CD1c-positive myeloid dendritic cell (primary cell): ENCODE measurements at regions not wholly inside any gene's neighbourhood (a gene's known extent, or its start where the extent isn't known, plus 50 kb on each side); places are given as distances from the start of the nearest gene placed in this dataset.
"Not testable (repeated sequence)": the region's sequence is repeated elsewhere in the genome, so short reads cannot be mapped to it uniquely, and the experiment has no call there.

ENCODE experiments used
- DNase-seq: peaks from one replicate; pipeline ENCODE4 v3.0.0-alpha.2; 2016; ENCODE audit errors: extremely low spot score

DNA sequence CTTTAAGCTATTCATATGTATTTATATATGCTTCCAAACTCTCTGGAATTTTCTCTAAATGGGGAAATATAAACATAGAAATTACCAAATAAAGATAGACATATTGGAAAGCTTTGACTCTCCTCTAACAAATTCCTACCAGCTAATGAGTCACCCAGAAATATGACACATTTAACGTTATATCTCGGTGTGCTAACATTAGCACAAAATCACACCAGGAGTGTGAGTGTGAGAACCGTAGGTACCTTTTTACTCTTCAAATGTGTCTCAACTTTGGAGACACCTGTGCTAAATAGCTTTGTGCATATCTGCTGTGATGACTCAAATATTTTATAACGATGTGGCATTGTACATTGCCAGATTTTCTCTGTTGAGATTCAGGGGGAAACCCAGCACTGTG, 714.4 kb downstream of the METTL15 start:
- DNase-seq = no peak

GRCh38 chr11:28820296-28820989, 712.3 kb downstream of the METTL15 start:
- no peak for DNase-seq

DNA sequence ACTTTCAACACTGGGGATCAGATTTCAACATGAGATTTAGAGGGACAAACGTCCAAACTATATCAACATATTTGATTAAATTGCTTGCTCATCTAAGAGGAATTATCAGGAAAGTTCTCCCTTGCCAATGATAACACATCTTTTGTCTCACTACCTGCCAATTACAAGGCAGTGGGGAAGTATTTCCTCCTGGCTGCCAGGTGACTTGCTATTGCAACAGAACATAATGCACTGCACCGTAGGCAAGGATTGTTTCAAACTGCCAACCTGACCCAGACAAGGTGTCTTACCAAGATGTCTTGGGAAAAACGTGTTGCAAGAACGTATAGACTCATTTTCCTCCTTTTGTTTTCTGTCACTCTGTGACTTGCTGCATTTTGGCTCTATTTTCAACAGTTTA, 711.6 kb downstream of the METTL15 start:
- DNase-seq = no peak

- no peak for DNase-seq
These were observed 706.9 kb downstream of the METTL15 start for GRCh38 chr11:28815110-28815509.

GRCh38 chr11:28808771-28809170, 700.6 kb downstream of the METTL15 start:
- no peak for DNase-seq

DNA sequence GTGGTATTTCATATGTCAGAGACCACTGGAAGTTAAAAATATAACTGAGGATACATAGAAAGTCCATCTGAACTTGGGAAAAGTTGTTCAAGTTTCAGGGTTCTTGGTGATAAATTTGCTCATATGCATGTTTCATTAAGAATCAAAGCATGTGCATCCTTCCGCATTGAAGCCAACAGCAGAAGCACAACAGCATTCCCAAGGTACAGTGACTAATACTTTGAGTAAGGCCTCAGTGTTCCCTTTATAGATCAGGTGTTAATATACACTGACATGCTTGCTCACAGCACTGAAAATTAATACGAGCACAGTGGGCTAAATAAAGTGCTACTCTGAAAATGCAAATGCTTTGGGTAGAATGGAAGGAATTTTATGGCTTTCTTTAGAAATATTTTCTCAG, 691.1 kb downstream of the METTL15 start:
- no peak for DNase-seq

DNA sequence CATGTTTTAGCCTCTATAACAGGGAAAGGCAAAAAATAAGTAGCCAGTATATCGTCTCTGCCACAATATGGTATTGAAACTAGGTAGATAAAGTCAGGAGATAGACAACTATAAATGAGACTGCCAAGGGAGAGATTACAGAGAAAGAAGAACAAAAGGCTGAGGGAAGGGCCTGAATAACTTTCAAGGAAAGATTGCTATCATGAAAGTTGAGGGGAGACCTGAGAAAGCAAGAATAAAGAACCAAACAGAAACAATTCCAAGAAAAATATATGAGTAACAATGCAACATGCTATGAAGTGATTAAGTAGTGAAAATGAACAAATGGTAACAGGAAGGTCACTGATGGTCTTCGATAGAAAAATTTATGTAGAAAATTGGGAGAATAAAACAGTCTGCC, 690.1 kb downstream of the METTL15 start:
- no peak for DNase-seq

- no peak for DNase-seq
These were observed 689.3 kb downstream of the METTL15 start for GRCh38 chr11:28797536-28797935.

DNA sequence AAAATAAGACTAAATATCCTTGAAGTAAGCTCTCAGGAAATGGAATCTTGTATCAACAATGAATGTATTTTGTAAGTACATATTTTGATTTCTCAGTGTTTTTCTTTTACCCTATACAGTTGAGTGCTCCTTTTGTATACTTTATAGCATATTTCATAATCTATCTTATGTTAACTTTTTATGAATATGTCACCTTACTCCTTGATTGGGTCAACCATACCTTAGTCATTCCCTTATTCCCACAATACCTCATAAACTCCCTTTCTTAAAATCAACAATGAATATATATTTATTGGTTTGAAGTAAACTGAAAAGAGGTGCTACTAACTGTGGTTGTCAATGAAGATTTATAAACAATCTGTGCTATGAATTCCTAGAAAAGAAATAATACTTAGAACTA, 686.2 kb downstream of the METTL15 start:
- no peak for DNase-seq

DNA sequence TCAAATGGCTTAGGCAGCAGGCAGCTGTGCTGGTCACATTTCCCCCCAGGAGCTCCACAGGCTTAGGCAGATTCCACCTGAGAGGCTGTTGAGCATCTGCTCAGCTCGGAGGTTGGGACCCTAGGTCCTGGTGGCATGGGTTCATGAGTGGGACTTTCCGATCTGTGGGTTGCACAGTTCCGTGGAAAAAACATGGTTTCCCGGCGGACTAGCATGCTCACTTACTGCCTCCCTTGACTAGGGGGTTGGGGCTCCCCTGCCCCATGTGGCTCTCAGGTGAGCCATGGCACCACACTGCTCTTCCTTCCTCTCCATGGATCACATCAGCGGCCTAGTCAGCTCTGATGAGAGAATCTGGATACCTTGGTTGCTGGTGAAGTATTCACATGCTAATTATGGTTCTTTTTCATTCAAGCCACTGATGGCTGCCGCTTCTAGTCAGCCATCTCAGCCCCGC, 685.1 kb downstream of the METTL15 start:
- DNase-seq = no peak

DNA sequence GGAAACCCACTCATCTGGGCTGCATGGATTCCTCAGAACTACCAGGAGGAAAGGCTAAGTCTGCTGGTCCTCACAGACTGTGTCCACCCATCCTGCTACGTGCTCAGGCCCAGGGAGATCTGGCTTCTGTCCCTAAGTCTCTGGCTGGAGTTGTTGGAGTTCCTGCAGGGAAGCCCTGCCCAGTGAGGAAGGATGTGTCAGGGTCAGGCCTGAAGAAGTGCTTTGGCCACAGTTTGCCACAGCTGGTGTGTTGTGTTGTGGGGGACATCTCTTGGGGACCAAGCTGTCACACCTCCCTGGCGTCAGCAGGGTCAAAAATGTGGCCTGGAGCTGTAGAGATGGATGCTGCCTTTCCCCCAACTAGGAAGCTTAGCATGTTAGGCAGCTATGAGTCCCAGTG, 684.7 kb downstream of the METTL15 start:
- DNase-seq = no peak

- not testable (repeated sequence) for DNase-seq
These were observed 679.7 kb downstream of the METTL15 start for GRCh38 chr11:28787897-28788296.

DNA sequence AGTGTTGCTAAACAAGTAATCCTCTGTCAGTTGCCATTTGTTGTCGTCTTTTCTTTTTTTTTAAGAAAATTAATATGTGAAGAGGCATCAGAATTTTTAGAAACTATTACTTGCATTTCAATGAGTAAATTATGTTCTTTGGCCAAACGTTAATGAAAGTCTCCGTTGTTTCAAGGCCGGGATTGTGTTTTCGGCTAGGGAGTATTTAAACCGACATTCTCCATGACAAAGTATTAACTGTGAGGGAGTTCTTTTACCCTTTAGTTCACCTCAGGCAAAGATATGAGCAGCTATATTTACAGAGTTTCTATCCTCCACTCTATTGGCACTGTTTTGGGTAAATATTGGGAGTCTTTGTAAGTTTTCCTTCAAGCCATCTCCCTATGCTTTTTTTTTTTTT, 668.9 kb downstream of the METTL15 start:
- no peak for DNase-seq

GRCh38 chr11:28773606-28774005, 665.4 kb downstream of the METTL15 start:
- no peak for DNase-seq

- no peak for DNase-seq
These were observed 662.6 kb downstream of the METTL15 start for GRCh38 chr11:28770806-28771205.

GRCh38 chr11:28767574-28767973, 659.4 kb downstream of the METTL15 start:
- DNase-seq = no peak

- DNase-seq = no peak
These were observed 655.7 kb downstream of the METTL15 start for GRCh38 chr11:28763876-28764275.

DNA sequence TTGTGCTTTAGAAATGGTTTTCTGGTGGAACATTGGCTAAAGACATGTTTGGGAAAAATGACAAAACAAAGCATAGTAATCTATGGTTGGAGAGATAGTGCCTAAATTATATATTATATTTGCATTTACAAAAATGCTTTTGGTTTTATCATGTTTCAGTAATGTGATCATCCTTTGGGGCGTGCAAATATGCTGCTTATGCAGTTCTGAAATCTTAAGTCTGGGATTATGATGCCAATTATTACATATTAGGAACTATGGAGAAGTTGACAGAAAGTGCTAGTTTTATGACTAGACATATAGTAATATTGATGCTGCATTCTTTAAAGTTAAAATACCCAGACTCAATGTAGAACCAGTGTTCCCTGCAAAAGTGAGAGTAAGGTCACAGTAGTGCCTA, 655.0 kb downstream of the METTL15 start:
- DNase-seq = no peak

DNA sequence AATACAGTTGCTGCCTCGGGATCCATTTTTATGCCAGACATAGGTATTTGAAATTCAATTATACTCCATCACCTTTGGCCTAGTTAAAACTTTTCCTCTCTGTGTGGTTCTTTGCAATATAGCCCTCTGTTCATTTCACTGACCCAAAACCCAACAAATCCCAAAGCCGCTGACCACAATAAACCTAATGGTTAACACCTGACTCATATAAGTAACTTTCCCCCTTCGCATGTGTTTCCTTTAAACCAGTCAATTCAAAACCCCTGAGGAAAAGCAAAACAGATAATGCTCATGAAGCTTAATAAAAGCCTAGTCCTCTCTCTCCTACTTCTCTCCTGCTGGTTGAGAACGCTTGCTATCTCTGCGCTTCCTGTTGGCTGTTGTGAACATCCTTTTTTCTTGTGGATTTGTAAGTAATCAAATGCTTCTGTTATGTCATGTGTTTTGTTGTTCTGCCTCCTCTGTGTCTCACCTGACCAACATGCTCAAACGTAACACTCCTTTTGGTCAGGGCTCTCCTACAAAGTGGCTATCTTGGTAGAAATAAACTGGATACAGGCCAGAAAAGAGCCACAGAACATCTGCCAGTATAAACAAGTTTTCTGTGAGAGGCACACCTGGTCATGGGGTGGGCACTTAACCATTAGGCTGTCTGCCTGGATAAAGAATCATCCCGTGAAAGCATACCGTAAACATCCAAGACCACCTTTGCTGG, 652.6 kb downstream of the METTL15 start:
- DNase-seq = no peak

DNA sequence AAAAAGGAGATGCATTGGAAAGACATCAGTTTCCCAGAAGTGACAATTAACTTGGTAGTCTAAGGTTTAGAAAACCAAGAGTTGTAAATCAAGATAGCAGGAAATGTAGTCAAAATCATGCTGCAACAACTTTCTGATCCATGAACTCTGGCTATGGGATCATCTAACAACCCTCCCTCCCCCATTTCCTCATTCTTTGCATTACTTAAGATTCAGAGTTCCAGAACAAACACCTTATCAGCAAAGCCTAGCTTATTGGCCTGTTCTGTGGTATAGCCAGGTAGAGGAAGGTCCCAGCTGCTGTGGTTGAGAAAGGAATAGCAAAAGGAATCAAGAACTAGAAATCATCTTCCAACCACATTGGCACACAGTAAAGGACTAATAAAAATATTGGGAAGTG, 651.1 kb downstream of the METTL15 start:
- DNase-seq = no peak

GRCh38 chr11:28757725-28758515, 649.7 kb downstream of the METTL15 start:
- DNase-seq = no peak

- DNase-seq = no peak
These were observed 648.8 kb downstream of the METTL15 start for GRCh38 chr11:28756977-28757376.

- DNase-seq = no peak
These were observed 634.9 kb downstream of the METTL15 start for GRCh38 chr11:28743061-28743550.
